Vagina (tissue), 2 donors: ENCODE measurements at regions not wholly inside any gene's neighbourhood (a gene's known extent, or its start where the extent isn't known, plus 50 kb on each side); places are given as distances from the start of the nearest gene placed in this dataset.

Experiments
- CTCF ChIP-seq, 3 experiments: fragments of 450-650 bp in 2 of 3; fragments of 200-600 bp in 1 of 3; sonication (generic) in 1 of 3; IDR thresholded peaks; one replicate each; pipeline ENCODE4 v1.5.1; 2017 to 2019; ENCODE audit warnings: antibody characterized with exemption in 3 of 3, mild to moderate bottlenecking in 2 of 3, moderate library complexity in 2 of 3
- POLR2AphosphoS5 ChIP-seq, 2 donors: sonication (generic); formaldehyde crosslinking; IDR thresholded peaks; one replicate each; pipeline ENCODE4 v1.9.0; 2017; ENCODE audit warnings: antibody characterized with exemption in 2 of 2, mild to moderate bottlenecking in 2 of 2, low read depth in 1 of 2; ENCODE audit not compliant: insufficient read depth in 1 of 2

GRCh38 chr3:90010341-90010740, 902.9 kb downstream of the EPHA3 start:
- TF ChIP-seq CTCF (IDR thresholded peaks at IDR 0.05) (no peak), POLR2AphosphoS5 (IDR thresholded peaks at IDR 0.05; ENCODE audit: insufficient read depth in 1 of 2, low read depth in 1 of 2) (no peak)
